Brain microvascular endothelial cell (primary cell): ENCODE measurements at regions not wholly inside any gene's neighbourhood (a gene's known extent, or its start where the extent isn't known, plus 50 kb on each side); places are given as distances from the start of the nearest gene placed in this dataset.

Experiments
- DNase-seq: peaks from one replicate; pipeline ENCODE4 v3.0.0-alpha.2; 2020
- H3K27ac ChIP-seq: fragments of 250-450 bp; sonication (Bioruptor Pico); 2 replicates; pipeline ENCODE4 v1.5.1; 2020; ENCODE audit warnings: mild to moderate bottlenecking, moderate library complexity
- H3K27me3 ChIP-seq: fragments of 250-450 bp; sonication (Bioruptor Pico); replicated peaks from 2 replicates; pipeline ENCODE4 v1.5.1; 2020; ENCODE audit warnings: mild to moderate bottlenecking
- H3K36me3 ChIP-seq: fragments of 250-450 bp; sonication (Bioruptor Pico); replicated peaks from 2 replicates; pipeline ENCODE4 v1.5.1; 2020; ENCODE audit warnings: mild to moderate bottlenecking
- H3K4me3 ChIP-seq: 2 replicates; pipeline ENCODE4 v1.5.1; 2011; ENCODE audit warnings: low read depth, mild to moderate bottlenecking, control low read depth, low read length, moderate library complexity
- CTCF ChIP-seq: IDR thresholded peaks from 2 replicates; pipeline ENCODE4 v1.5.1; 2011; ENCODE audit warnings: low read depth, mild to moderate bottlenecking, moderate library complexity, low read length, control low read depth, inconsistent platforms; ENCODE audit errors: missing control alignments
- in situ Hi-C: cut with HindIII; loops from 2 replicates; pipeline ENCODE4 v1.10.0; 2017; ENCODE audit warnings: low sequenced_read_pairs, low pct_ligation_motif_present

- no peak for TF ChIP-seq CTCF
- in situ Hi-C loops: no loop called here
- no peak overlapping the region for H3K27ac ChIP-seq
- H3K27me3 ChIP-seq: no peaks in the 10 kb centered on the region
- no peak overlapping the region for H3K4me3 ChIP-seq
- DNase-seq: no peak
- H3K36me3 ChIP-seq: no peaks in the 10 kb centered on the region
These were observed 396.5 kb downstream of the DCAF12L2 start for GRCh38 chrX:125769628-125770027.

- in situ Hi-C loops: no loop called here
- no peak overlapping the region for H3K27ac ChIP-seq
- no peak for DNase-seq
- H3K36me3 ChIP-seq: no peaks in the 10 kb centered on the region
- no peak overlapping the region for H3K4me3 ChIP-seq
- no peaks in the 10 kb centered on the region for H3K27me3 ChIP-seq
- TF ChIP-seq CTCF: no peak
These were observed 387.8 kb downstream of the DCAF12L2 start for GRCh38 chrX:125778261-125778660.

- Histone ChIP-seq H3K36me3 (no peaks in the 10 kb centered on the region), H3K4me3 (no peak overlapping the region), H3K27ac (no peak overlapping the region), H3K27me3 (no peaks in the 10 kb centered on the region)
- no peak for TF ChIP-seq CTCF
- no peak for DNase-seq
- in situ Hi-C loops: no loop called here
These were observed 383.9 kb downstream of the DCAF12L2 start for GRCh38 chrX:125782184-125782583.

- H3K27me3 ChIP-seq: no peaks in the 10 kb centered on the region
- in situ Hi-C loops: no loop called here
- no peaks in the 10 kb centered on the region for H3K36me3 ChIP-seq
- no peak for TF ChIP-seq CTCF
- DNase-seq: no peak
- H3K27ac ChIP-seq: no peak overlapping the region
- H3K4me3 ChIP-seq: no peak overlapping the region
These were observed 379.8 kb downstream of the DCAF12L2 start for GRCh38 chrX:125786316-125786715.

- no peak overlapping the region for H3K4me3 ChIP-seq
- H3K36me3 ChIP-seq: no peaks in the 10 kb centered on the region
- TF ChIP-seq CTCF: no peak
- in situ Hi-C loops: no loop called here
- H3K27me3 ChIP-seq: no peaks in the 10 kb centered on the region
- DNase-seq: no peak
- H3K27ac ChIP-seq: no peak overlapping the region
These were observed 374.3 kb downstream of the DCAF12L2 start for GRCh38 chrX:125791787-125792186.

- no peak overlapping the region for H3K27ac ChIP-seq
- no peaks in the 10 kb centered on the region for H3K27me3 ChIP-seq
- in situ Hi-C loops: no loop called here
- no peak for TF ChIP-seq CTCF
- H3K4me3 ChIP-seq: no peak overlapping the region
- peak; percentile 5 for DNase-seq
- no peaks in the 10 kb centered on the region for H3K36me3 ChIP-seq
These were observed 355.2 kb downstream of the DCAF12L2 start for GRCh38 chrX:125810856-125811255.
